ENCODE measurements at regions not wholly inside any gene's neighbourhood (a gene's known extent, or its start where the extent isn't known, plus 50 kb on each side); places are given as distances from the start of the nearest gene placed in this dataset.

DNA sequence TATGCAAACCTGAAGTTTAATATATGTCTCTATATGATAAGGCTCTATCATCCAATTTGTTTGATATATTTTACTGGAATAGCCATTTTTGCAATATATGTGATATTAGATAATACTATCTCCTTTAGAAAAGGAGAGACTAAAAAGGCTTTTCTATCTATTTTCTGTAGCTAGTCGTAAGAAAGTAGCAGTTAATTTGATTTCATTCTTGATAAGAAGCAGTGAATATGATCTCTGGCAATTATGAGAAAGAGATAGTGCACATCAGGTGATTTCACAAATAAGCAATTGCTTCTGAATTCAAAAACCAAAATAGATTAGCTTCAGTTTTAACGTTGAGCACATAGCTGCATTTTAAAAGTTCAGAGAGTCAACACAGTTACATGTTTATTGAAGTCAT is 1318.4 kb downstream of the CDH8 start:
- no peak for DNase-seq
- H3K27ac ChIP-seq, result no peak overlapping the region
- no peaks in the 10 kb centered on the region for H3K27me3 ChIP-seq
- H3K4me3 ChIP-seq (replicated peaks in 1 of 3), result no peak overlapping the region
- no peak for TF ChIP-seq CTCF (IDR thresholded peaks at IDR 0.05)
- TF ChIP-seq POLR2A (IDR thresholded peaks at IDR 0.05), result no peak
- no peaks in the 10 kb centered on the region for H3K9me3 ChIP-seq
- intact Hi-C loops (cut with DNase I), result no loop called here
- H3K36me3 ChIP-seq, result no peaks in the 10 kb centered on the region
- 84 to 90% methylated on average over 2 of the region's 2 CpGs for WGBS, 2 donors
- H3K4me1 ChIP-seq, result no peaks in the 10 kb centered on the region

GRCh38 chr16:60712144-60712543 is 1324.1 kb downstream of the CDH8 start:
- Histone ChIP-seq H3K27me3 (no peaks in the 10 kb centered on the region), H3K36me3 (no peaks in the 10 kb centered on the region), H3K4me1 (no peaks in the 10 kb centered on the region), H3K27ac (no peak overlapping the region), H3K4me3 (replicated peaks in 1 of 3) (no peak overlapping the region), H3K9me3 (no peaks in the 10 kb centered on the region)
- 54 to 55% methylated on average over 3 of the region's 3 CpGs for WGBS, 2 donors
- DNase-seq, result no peak
- intact Hi-C loops (cut with DNase I), result no loop called here
- TF ChIP-seq POLR2A (IDR thresholded peaks at IDR 0.05) (no peak), CTCF (IDR thresholded peaks at IDR 0.05) (no peak)

DNA sequence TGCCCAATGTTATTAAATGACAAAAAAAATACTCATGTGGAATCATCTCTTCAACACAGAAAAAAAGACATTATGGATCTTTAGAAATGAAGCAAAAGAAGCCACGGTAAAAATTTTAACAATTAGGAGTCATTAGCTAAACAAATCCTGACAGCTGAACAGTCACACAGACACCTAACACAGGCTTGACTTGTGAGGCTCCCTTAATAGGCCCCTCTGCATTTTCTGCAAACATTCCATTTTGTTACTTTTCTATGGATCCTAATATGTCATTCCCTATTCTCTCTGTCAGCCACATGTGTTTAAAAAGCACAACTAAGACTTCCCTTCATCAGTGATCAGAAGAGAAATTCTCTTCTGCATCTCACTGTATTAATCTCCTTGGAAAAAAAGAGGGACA is 1331.5 kb downstream of the CDH8 start:
- DNase-seq, result no peak
- Histone ChIP-seq H3K4me3 (replicated peaks in 1 of 3) (no peak overlapping the region), H3K9me3 (no peaks in the 10 kb centered on the region), H3K27me3 (no peaks in the 10 kb centered on the region), H3K27ac (no peak overlapping the region), H3K4me1 (no peaks in the 10 kb centered on the region), H3K36me3 (no peaks in the 10 kb centered on the region)
- intact Hi-C loops (cut with DNase I), result no loop called here
- WGBS, 2 donors, result 69 to 82% methylated on average over 1 of the region's 1 CpG
- TF ChIP-seq POLR2A (IDR thresholded peaks at IDR 0.05), result no peak
- TF ChIP-seq CTCF (IDR thresholded peaks at IDR 0.05), result no peak

GRCh38 chr16:60703096-60703495 is 1333.1 kb downstream of the CDH8 start:
- WGBS, 2 donors, result 71 to 72% methylated on average over 3 of the region's 3 CpGs
- no peak for TF ChIP-seq CTCF (IDR thresholded peaks at IDR 0.05)
- no peak for TF ChIP-seq POLR2A (IDR thresholded peaks at IDR 0.05)
- no peaks in the 10 kb centered on the region for H3K36me3 ChIP-seq
- H3K27ac ChIP-seq, result no peak overlapping the region
- H3K27me3 ChIP-seq, result no peaks in the 10 kb centered on the region
- DNase-seq, result no peak
- intact Hi-C loops (cut with DNase I), result no loop called here
- H3K9me3 ChIP-seq, result no peaks in the 10 kb centered on the region
- no peaks in the 10 kb centered on the region for H3K4me1 ChIP-seq
- no peak overlapping the region for H3K4me3 ChIP-seq (replicated peaks in 1 of 3)

- Histone ChIP-seq H3K4me1 (no peaks in the 10 kb centered on the region), H3K4me3 (replicated peaks in 1 of 3) (no peak overlapping the region), H3K9me3 (no peaks in the 10 kb centered on the region), H3K27ac (no peak overlapping the region), H3K36me3 (no peaks in the 10 kb centered on the region), H3K27me3 (no peaks in the 10 kb centered on the region)
- no peak for DNase-seq
- intact Hi-C loops (cut with DNase I), result no loop called here
- WGBS, 2 donors, result 73 to 81% methylated on average over 2 of the region's 2 CpGs
- TF ChIP-seq POLR2A (IDR thresholded peaks at IDR 0.05), result no peak
- TF ChIP-seq CTCF (IDR thresholded peaks at IDR 0.05), result no peak
These were observed 1349.4 kb downstream of the CDH8 start for GRCh38 chr16:60686824-60687223.
